Large intestine (tissue), 3 donors: ENCODE measurements at regions not wholly inside any gene's neighbourhood (a gene's known extent, or its start where the extent isn't known, plus 50 kb on each side); places are given as distances from the start of the nearest gene placed in this dataset.

Experiments used
- DNase-seq, 2 donors: peaks; one replicate each; pipeline versions ENCODE4 v3.0.0 to v3.0.0-alpha.2; 2013
- H3K27ac ChIP-seq: one replicate; pipeline ENCODE4 v1.5.1; 2013; ENCODE audit warnings: low read length
- H3K27me3 ChIP-seq: 2 replicates; pipeline ENCODE4 v1.6.1; 2013; ENCODE audit warnings: low read length; ENCODE audit not compliant: control insufficient read depth, insufficient read depth
- H3K36me3 ChIP-seq: 2 replicates; pipeline ENCODE4 v1.6.1; 2013; ENCODE audit warnings: low read length; ENCODE audit not compliant: control insufficient read depth, insufficient read depth
- H3K4me1 ChIP-seq: one replicate; pipeline ENCODE4 v1.6.1; 2013; ENCODE audit warnings: low read length; ENCODE audit not compliant: control insufficient read depth, insufficient read depth
- H3K4me3 ChIP-seq: one replicate; pipeline ENCODE4 v1.5.1; 2013; ENCODE audit warnings: low read length
- H3K9me3 ChIP-seq: one replicate; pipeline ENCODE4 v1.6.1; 2013; ENCODE audit warnings: mild to moderate bottlenecking, low read depth, low read length, moderate library complexity; ENCODE audit not compliant: control insufficient read depth
- WGBS: methylation state at CpG from one replicate; pipeline ENCODE4 v1.1.5; 2013; ENCODE audit warnings: low lambda C conversion rate; ENCODE audit not compliant: insufficient coverage; 5-methylcytosine and 5-hydroxymethylcytosine counted together

- no peak overlapping the region for H3K4me3 ChIP-seq
- no peak overlapping the region for H3K27ac ChIP-seq
- H3K27me3 ChIP-seq, result no peaks in the 10 kb centered on the region
- no peaks in the 10 kb centered on the region for H3K36me3 ChIP-seq
- no peaks in the 10 kb centered on the region for H3K4me1 ChIP-seq
- no peaks in the 10 kb centered on the region for H3K9me3 ChIP-seq
- 100% methylated on average over 1 of the region's 5 CpGs for WGBS
- no peak for DNase-seq
Measured at GRCh38 chr2:20150110-20150706, 74.7 kb downstream of the SDC1 start.

- DNase-seq, result no peak
- H3K27ac ChIP-seq, result no peak overlapping the region
- WGBS, result no CpG with 5 or more reads among the region's 5 CpGs
Measured at GRCh38 chr2:20149703-20150030, 75.3 kb downstream of the SDC1 start.

GRCh38 chr2:20148923-20149702, 75.8 kb downstream of the SDC1 start:
- Histone ChIP-seq H3K4me3 (no peak overlapping the region), H3K4me1 (no peaks in the 10 kb centered on the region), H3K36me3 (no peaks in the 10 kb centered on the region), H3K27ac (no peak overlapping the region), H3K27me3 (no peaks in the 10 kb centered on the region), H3K9me3 (no peaks in the 10 kb centered on the region)
- DNase-seq, result no peak
- WGBS, result 60% methylated on average over 1 of the region's 12 CpGs

More at GRCh38 chr2:20149703-20150030, 75.3 kb downstream of the SDC1 start:
- H3K4me3 ChIP-seq, result no peak overlapping the region
- no peaks in the 10 kb centered on the region for H3K4me1 ChIP-seq
- no peaks in the 10 kb centered on the region for H3K27me3 ChIP-seq
- no peaks in the 10 kb centered on the region for H3K36me3 ChIP-seq
- no peaks in the 10 kb centered on the region for H3K9me3 ChIP-seq

GRCh38 chr2:20148426-20148922, 76.5 kb downstream of the SDC1 start:
- WGBS, result 50% methylated on average over 2 of the region's 5 CpGs
- H3K27me3 ChIP-seq, result no peaks in the 10 kb centered on the region
- H3K4me3 ChIP-seq, result no peak overlapping the region
- no peak overlapping the region for H3K27ac ChIP-seq
- no peak for DNase-seq
- H3K9me3 ChIP-seq, result no peaks in the 10 kb centered on the region
- H3K36me3 ChIP-seq, result no peaks in the 10 kb centered on the region
- peaks cover under 1% of the 10 kb centered on the region for H3K4me1 ChIP-seq

GRCh38 chr2:20147351-20147750, 77.6 kb downstream of the SDC1 start:
- WGBS, result 100% methylated on average over 3 of the region's 3 CpGs
- Histone ChIP-seq H3K4me3 (no peak overlapping the region), H3K27ac (no peak overlapping the region), H3K27me3 (no peaks in the 10 kb centered on the region), H3K9me3 (no peaks in the 10 kb centered on the region), H3K4me1 (peaks cover 9% of the 10 kb centered on the region), H3K36me3 (no peaks in the 10 kb centered on the region)
- no peak for DNase-seq

GRCh38 chr2:20146401-20146800, 78.5 kb downstream of the SDC1 start:
- no peak overlapping the region for H3K4me3 ChIP-seq

GRCh38 chr2:20145497-20146193, 79.3 kb downstream of the SDC1 start:
- Histone ChIP-seq H3K9me3 (no peaks in the 10 kb centered on the region), H3K4me1 (peaks cover 9% of the 10 kb centered on the region), H3K4me3 (no peak overlapping the region), H3K27ac (no peak overlapping the region), H3K27me3 (no peaks in the 10 kb centered on the region), H3K36me3 (no peaks in the 10 kb centered on the region)
- no CpG with 5 or more reads among the region's 11 CpGs for WGBS
- DNase-seq, result peak; percentile 26 to 51

More at GRCh38 chr2:20146401-20146800, 78.5 kb downstream of the SDC1 start:
- DNase-seq, result no peak
- peaks cover 9% of the 10 kb centered on the region for H3K4me1 ChIP-seq
- H3K9me3 ChIP-seq, result no peaks in the 10 kb centered on the region
- no CpG with 5 or more reads among the region's 2 CpGs for WGBS
- no peaks in the 10 kb centered on the region for H3K36me3 ChIP-seq
- no peak overlapping the region for H3K27ac ChIP-seq
- H3K27me3 ChIP-seq, result no peaks in the 10 kb centered on the region

GRCh38 chr2:20144861-20145260, 80.1 kb downstream of the SDC1 start:
- Histone ChIP-seq H3K4me3 (no peak overlapping the region), H3K36me3 (no peaks in the 10 kb centered on the region), H3K27ac (no peak overlapping the region), H3K27me3 (no peaks in the 10 kb centered on the region), H3K9me3 (no peaks in the 10 kb centered on the region), H3K4me1 (peaks cover 15% of the 10 kb centered on the region)
- DNase-seq, result no peak
- WGBS, result no CpG with 5 or more reads among the region's 6 CpGs

GRCh38 chr2:20144196-20144595, 80.7 kb downstream of the SDC1 start:
- no peak for DNase-seq
- Histone ChIP-seq H3K4me3 (no peak overlapping the region), H3K27me3 (no peaks in the 10 kb centered on the region), H3K4me1 (peaks cover 22% of the 10 kb centered on the region), H3K36me3 (no peaks in the 10 kb centered on the region), H3K27ac (no peak overlapping the region), H3K9me3 (no peaks in the 10 kb centered on the region)
- no CpG with 5 or more reads among the region's 1 CpG for WGBS

- Histone ChIP-seq H3K4me3 (no peak overlapping the region), H3K4me1 (peaks cover 27% of the 10 kb centered on the region), H3K27me3 (no peaks in the 10 kb centered on the region), H3K36me3 (no peaks in the 10 kb centered on the region), H3K27ac (no peak overlapping the region), H3K9me3 (no peaks in the 10 kb centered on the region)
- 73% methylated on average over 2 of the region's 5 CpGs for WGBS
- DNase-seq, result peak in 1 of 2 donors; percentile 25
Measured at GRCh38 chr2:20143263-20143662, 81.7 kb downstream of the SDC1 start.
